Testis (tissue), 2 donors: ENCODE measurements at regions not wholly inside any gene's neighbourhood (a gene's known extent, or its start where the extent isn't known, plus 50 kb on each side); places are given as distances from the start of the nearest gene placed in this dataset.

Source experiments
- DNase-seq: peaks from one replicate; pipeline ENCODE4 v3.0.0-alpha.2; 2019
- H3K27ac ChIP-seq, 2 donors: fragments of 200-600 bp; sonication (generic); one replicate each; pipeline ENCODE4 v1.5.1; 2019
- H3K27me3 ChIP-seq: fragments of 200-600 bp; sonication (generic); one replicate; pipeline ENCODE4 v1.5.1; 2019
- H3K36me3 ChIP-seq: fragments of 200-600 bp; sonication (generic); one replicate; pipeline ENCODE4 v1.5.1; 2017; ENCODE audit warnings: low read depth; ENCODE audit errors: missing control alignments
- H3K4me1 ChIP-seq: fragments of 200-600 bp; sonication (generic); one replicate; pipeline ENCODE4 v1.5.1; 2019
- H3K4me3 ChIP-seq, 2 donors: fragments of 200-600 bp; sonication (generic); one replicate each; pipeline ENCODE4 v1.5.1; 2017 to 2019
- H3K9me3 ChIP-seq: fragments of 200-600 bp; sonication (generic); one replicate; pipeline ENCODE4 v1.5.1; 2017
- CTCF ChIP-seq, 3 experiments: fragments of 450-650 bp in 2 of 3; fragments of 200-600 bp in 1 of 3; sonication (generic) in 1 of 3; IDR thresholded peaks; one replicate each; pipeline ENCODE4 v1.5.1; 2016 to 2019; ENCODE audit warnings: antibody characterized with exemption in 3 of 3, mild to moderate bottlenecking in 2 of 3, moderate library complexity in 1 of 3
- POLR2A ChIP-seq: fragments of 450-650 bp; IDR thresholded peaks from one replicate; pipeline ENCODE4 v1.6.1; 2017; ENCODE audit warnings: antibody characterized with exemption, mild to moderate bottlenecking, moderate library complexity
- WGBS, 2 donors: methylation state at CpG; one replicate each; pipeline ENCODE4 v1.1.5; 2018; 5-methylcytosine and 5-hydroxymethylcytosine counted together
- intact Hi-C: fragments of 100-400 bp; cut with DNase I; formaldehyde crosslinking; loops from one replicate; pipeline ENCODE4 v1.15.1; 2023; ENCODE audit warnings: low total_unique reads

- Histone ChIP-seq H3K4me1 (no peaks in the 10 kb centered on the region), H3K27me3 (no peaks in the 10 kb centered on the region), H3K27ac (no peak overlapping the region), H3K9me3 (no peaks in the 10 kb centered on the region), H3K4me3 (no peak overlapping the region), H3K36me3 (no peaks in the 10 kb centered on the region)
- DNase-seq = no peak
- 64 to 68% methylated on average over 5 of the region's 5 CpGs for WGBS, 2 donors
- intact Hi-C loops = no loop called here
- TF ChIP-seq CTCF (IDR thresholded peaks at IDR 0.05) = no peak
- TF ChIP-seq POLR2A = no peak
These were observed 132.4 kb downstream of the MAP3K21 start for GRCh38 chr1:233459968-233460367.

- 66 to 71% methylated on average over 4 of the region's 4 CpGs for WGBS, 2 donors
- H3K9me3 ChIP-seq = no peaks in the 10 kb centered on the region
- no peak overlapping the region for H3K4me3 ChIP-seq
- no peaks in the 10 kb centered on the region for H3K27me3 ChIP-seq
- H3K36me3 ChIP-seq = no peaks in the 10 kb centered on the region
- intact Hi-C loops = no loop called here
- no peak overlapping the region for H3K27ac ChIP-seq
- TF ChIP-seq CTCF (IDR thresholded peaks at IDR 0.05) = no peak
- no peak for TF ChIP-seq POLR2A
- H3K4me1 ChIP-seq = no peaks in the 10 kb centered on the region
- no peak for DNase-seq
These were observed 133.2 kb downstream of the MAP3K21 start for GRCh38 chr1:233460692-233461091.

DNA sequence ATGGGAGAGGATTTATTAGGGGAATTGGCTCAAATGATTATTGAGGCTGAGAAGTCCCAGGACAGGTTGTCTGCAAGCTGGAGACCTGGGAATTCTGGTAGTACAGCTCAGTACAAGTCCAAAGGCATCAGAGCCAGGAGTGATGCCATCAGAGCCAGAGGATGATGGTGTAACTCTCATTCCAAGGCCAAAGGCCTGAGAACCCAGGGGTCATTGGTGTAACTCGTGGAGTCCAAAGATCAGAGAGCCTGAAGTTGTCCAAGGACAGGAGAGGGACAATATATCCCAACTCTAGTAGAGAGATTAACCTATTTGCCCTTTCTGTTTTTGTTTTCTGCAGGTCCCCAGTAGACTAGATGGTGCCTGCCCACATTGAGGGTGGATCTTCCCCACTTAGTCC lies 134.3 kb downstream of the MAP3K21 start:
- intact Hi-C loops = no loop called here
- Histone ChIP-seq H3K27ac (no peak overlapping the region), H3K4me3 (no peak overlapping the region), H3K4me1 (no peaks in the 10 kb centered on the region), H3K9me3 (no peaks in the 10 kb centered on the region), H3K27me3 (no peaks in the 10 kb centered on the region), H3K36me3 (no peaks in the 10 kb centered on the region)
- no peak for DNase-seq
- 50 to 83% methylated on average over 1 of the region's 1 CpG for WGBS, 2 donors
- TF ChIP-seq POLR2A (no peak), CTCF (IDR thresholded peaks at IDR 0.05) (no peak)

GRCh38 chr1:233463333-233463732 lies 135.8 kb downstream of the MAP3K21 start:
- intact Hi-C loops = no loop called here
- no peaks in the 10 kb centered on the region for H3K4me1 ChIP-seq
- no peaks in the 10 kb centered on the region for H3K27me3 ChIP-seq
- no peaks in the 10 kb centered on the region for H3K36me3 ChIP-seq
- H3K9me3 ChIP-seq = no peaks in the 10 kb centered on the region
- H3K4me3 ChIP-seq = no peak overlapping the region
- TF ChIP-seq CTCF (IDR thresholded peaks at IDR 0.05) (no peak), POLR2A (no peak)
- no peak for DNase-seq
- WGBS, 2 donors = 86 to 96% methylated on average over 3 of the region's 3 CpGs
- no peak overlapping the region for H3K27ac ChIP-seq

- no peak for DNase-seq
- H3K9me3 ChIP-seq = no peaks in the 10 kb centered on the region
- no peaks in the 10 kb centered on the region for H3K4me1 ChIP-seq
- intact Hi-C loops = no loop called here
- H3K27ac ChIP-seq = no peak overlapping the region
- no peaks in the 10 kb centered on the region for H3K27me3 ChIP-seq
- WGBS, 2 donors = 90 to 100% methylated on average over 1 to 34 of the region's 34 CpGs
- TF ChIP-seq CTCF (IDR thresholded peaks at IDR 0.05) (no peak), POLR2A (no peak)
- no peaks in the 10 kb centered on the region for H3K36me3 ChIP-seq
- H3K4me3 ChIP-seq = no peak overlapping the region
These were observed 138.3 kb downstream of the MAP3K21 start for GRCh38 chr1:233465745-233466343.
